Keratinocyte (primary cell): ENCODE measurements at regions not wholly inside any gene's neighbourhood (a gene's known extent, or its start where the extent isn't known, plus 50 kb on each side); places are given as distances from the start of the nearest gene placed in this dataset.

Experiments
- DNase-seq: peaks from one replicate; pipeline ENCODE4 v3.0.0-alpha.2; 2011; ENCODE audit warnings: low read depth, missing footprints, low spot score
- FAIRE-seq: peaks from 2 replicates; lab custom pipeline; 2011; peaks lifted over from hg19 to GRCh38; lab: Jason Lieb, UNC
- H2AFZ ChIP-seq: 2 replicates; pipeline ENCODE4 v1.6.0; 2012; ENCODE audit warnings: low read length, control low read depth, inconsistent platforms; ENCODE audit not compliant: control insufficient read depth
- H3K27ac ChIP-seq: 2 replicates; pipeline ENCODE4 v1.5.1; 2011; ENCODE audit warnings: low read length; ENCODE audit not compliant: control insufficient read depth, insufficient read depth
- H3K27me3 ChIP-seq: 3 replicates; pipeline ENCODE4 v1.6.0; 2011; ENCODE audit warnings: low read length; ENCODE audit not compliant: control insufficient read depth, insufficient read depth; ENCODE audit errors: extremely low read depth
- H3K36me3 ChIP-seq, 2 experiments: 2 replicates in 1 of 2; 3 replicates in 1 of 2; pipeline ENCODE4 v1.5.1; 2011; ENCODE audit warnings: low read length in 2 of 2, mild to moderate bottlenecking in 1 of 2; ENCODE audit not compliant: control insufficient read depth in 2 of 2, insufficient read depth in 2 of 2; ENCODE audit errors: extremely low read depth in 1 of 2
- H3K4me1 ChIP-seq: 3 replicates; pipeline ENCODE4 v1.5.1; 2011; ENCODE audit warnings: low read length; ENCODE audit not compliant: control insufficient read depth, insufficient read depth; ENCODE audit errors: extremely low read depth
- H3K4me2 ChIP-seq: 3 replicates; pipeline ENCODE4 v1.6.0; 2011; ENCODE audit warnings: low read depth, low read length; ENCODE audit not compliant: control insufficient read depth, insufficient read depth; ENCODE audit errors: extremely low read depth
- H3K4me3 ChIP-seq, 3 experiments: fragments of 200-600 bp in 1 of 3; sonication (generic) in 1 of 3; 2 replicates in 2 of 3; 3 replicates in 1 of 3; pipeline ENCODE4 v1.5.1; 2011 to 2016; ENCODE audit warnings: low read length in 3 of 3, mild to moderate bottlenecking in 3 of 3, control low read depth in 2 of 3, inconsistent platforms in 1 of 3, low read depth in 1 of 3, mixed read lengths in 1 of 3, mixed run types in 1 of 3, moderate library complexity in 1 of 3; ENCODE audit not compliant: control insufficient read depth in 2 of 3, insufficient read depth in 2 of 3; ENCODE audit errors: extremely low read depth in 1 of 3
- H3K79me2 ChIP-seq: 2 replicates; pipeline ENCODE4 v1.6.0; 2012; ENCODE audit warnings: low read length; ENCODE audit not compliant: control insufficient read depth, insufficient read depth
- H3K9ac ChIP-seq: 3 replicates; pipeline ENCODE4 v1.6.0; 2011; ENCODE audit warnings: low read length; ENCODE audit not compliant: control insufficient read depth, insufficient read depth; ENCODE audit errors: extremely low read depth
- H3K9me1 ChIP-seq: 3 replicates; pipeline ENCODE4 v1.6.0; 2011; ENCODE audit warnings: low read length; ENCODE audit not compliant: control insufficient read depth, insufficient read depth; ENCODE audit errors: extremely low read depth
- H3K9me3 ChIP-seq: 2 replicates; pipeline ENCODE4 v1.5.1; 2012; ENCODE audit warnings: low read depth, low read length; ENCODE audit not compliant: control insufficient read depth
- H4K20me1 ChIP-seq: 3 replicates; pipeline ENCODE4 v1.6.0; 2011; ENCODE audit warnings: low read length; ENCODE audit not compliant: control insufficient read depth, insufficient read depth; ENCODE audit errors: extremely low read depth
- EZH2 ChIP-seq: IDR thresholded peaks from one replicate; pipeline ENCODE4 v1.6.1; 2012; ENCODE audit warnings: inconsistent platforms, mild to moderate bottlenecking, low read length, moderate library complexity
- dilution Hi-C: fragments of 300-500 bp; cut with MboI; formaldehyde crosslinking; loops from one replicate; pipeline ENCODE4 v1.7.0; 2020; ENCODE audit warnings: low sequenced_read_pairs; ENCODE audit not compliant: extremely low pct_ligation_motif_present
- TF ChIP-seq, protein P1 (sequence below), 3 experiments: IDR thresholded peaks in 1 of 3; conservative IDR thresholded peaks in 1 of 3; optimal IDR thresholded peaks in 1 of 3; 2 replicates in 2 of 3; 3 replicates in 1 of 3; pipeline versions ENCODE3 to v1.5.1; 2011; ENCODE audit warnings: low read length in 3 of 3, mild to moderate bottlenecking in 3 of 3, moderate library complexity in 2 of 3, control low read depth in 1 of 3, inconsistent platforms in 1 of 3; ENCODE audit not compliant: insufficient read depth in 2 of 3; ENCODE audit errors: extremely low read depth in 1 of 3

DNA sequence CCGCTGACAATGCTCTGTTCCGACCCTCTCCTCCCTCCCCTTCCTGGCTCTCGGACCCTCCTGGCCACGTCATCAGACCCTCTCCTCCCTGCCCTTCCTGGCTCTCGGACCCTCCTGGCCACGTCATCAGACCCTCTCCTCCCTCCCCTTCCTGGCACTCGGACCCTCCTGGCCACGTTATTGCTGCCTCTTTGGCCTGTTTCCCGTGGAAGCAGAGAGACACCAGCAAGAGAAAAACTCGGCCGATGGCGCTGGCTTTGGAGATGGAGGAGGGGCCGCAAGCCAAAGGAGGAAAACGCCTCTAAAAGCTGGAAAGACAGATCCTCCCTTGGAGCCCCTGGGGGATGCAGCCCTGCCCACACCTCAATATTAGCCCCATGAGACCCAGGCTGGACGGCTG lies 463.3 kb downstream of the BRD1 start:
- no peak overlapping the region for H2AFZ ChIP-seq
- H3K27me3 ChIP-seq = no peaks in the 10 kb centered on the region
- dilution Hi-C loops = no loop called here
- no peak for TF ChIP-seq EZH2
- TF ChIP-seq, protein P1, sequence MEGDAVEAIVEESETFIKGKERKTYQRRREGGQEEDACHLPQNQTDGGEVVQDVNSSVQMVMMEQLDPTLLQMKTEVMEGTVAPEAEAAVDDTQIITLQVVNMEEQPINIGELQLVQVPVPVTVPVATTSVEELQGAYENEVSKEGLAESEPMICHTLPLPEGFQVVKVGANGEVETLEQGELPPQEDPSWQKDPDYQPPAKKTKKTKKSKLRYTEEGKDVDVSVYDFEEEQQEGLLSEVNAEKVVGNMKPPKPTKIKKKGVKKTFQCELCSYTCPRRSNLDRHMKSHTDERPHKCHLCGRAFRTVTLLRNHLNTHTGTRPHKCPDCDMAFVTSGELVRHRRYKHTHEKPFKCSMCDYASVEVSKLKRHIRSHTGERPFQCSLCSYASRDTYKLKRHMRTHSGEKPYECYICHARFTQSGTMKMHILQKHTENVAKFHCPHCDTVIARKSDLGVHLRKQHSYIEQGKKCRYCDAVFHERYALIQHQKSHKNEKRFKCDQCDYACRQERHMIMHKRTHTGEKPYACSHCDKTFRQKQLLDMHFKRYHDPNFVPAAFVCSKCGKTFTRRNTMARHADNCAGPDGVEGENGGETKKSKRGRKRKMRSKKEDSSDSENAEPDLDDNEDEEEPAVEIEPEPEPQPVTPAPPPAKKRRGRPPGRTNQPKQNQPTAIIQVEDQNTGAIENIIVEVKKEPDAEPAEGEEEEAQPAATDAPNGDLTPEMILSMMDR (optimal IDR thresholded peaks at IDR 0.05 in 1 of 3, IDR thresholded peaks at IDR 0.05 in 1 of 3, conservative IDR thresholded peaks at IDR 0.05 in 1 of 3; ENCODE audit: extremely low read depth in 1 of 3, insufficient read depth in 2 of 3, low read length in 3 of 3) = no peak
- no peak overlapping the region for H3K4me2 ChIP-seq
- H3K9me3 ChIP-seq = peaks cover 18% of the 10 kb centered on the region
- no peak overlapping the region for H3K9ac ChIP-seq
- no peak overlapping the region for H3K4me3 ChIP-seq
- no peaks in the 10 kb centered on the region for H3K79me2 ChIP-seq
- FAIRE-seq (no peak), DNase-seq (no peak)
- no peaks in the 10 kb centered on the region for H3K36me3 ChIP-seq
- no peak overlapping the region for H3K27ac ChIP-seq
- no peaks in the 10 kb centered on the region for H4K20me1 ChIP-seq
- H3K9me1 ChIP-seq = no peaks in the 10 kb centered on the region
- no peaks in the 10 kb centered on the region for H3K4me1 ChIP-seq

DNA sequence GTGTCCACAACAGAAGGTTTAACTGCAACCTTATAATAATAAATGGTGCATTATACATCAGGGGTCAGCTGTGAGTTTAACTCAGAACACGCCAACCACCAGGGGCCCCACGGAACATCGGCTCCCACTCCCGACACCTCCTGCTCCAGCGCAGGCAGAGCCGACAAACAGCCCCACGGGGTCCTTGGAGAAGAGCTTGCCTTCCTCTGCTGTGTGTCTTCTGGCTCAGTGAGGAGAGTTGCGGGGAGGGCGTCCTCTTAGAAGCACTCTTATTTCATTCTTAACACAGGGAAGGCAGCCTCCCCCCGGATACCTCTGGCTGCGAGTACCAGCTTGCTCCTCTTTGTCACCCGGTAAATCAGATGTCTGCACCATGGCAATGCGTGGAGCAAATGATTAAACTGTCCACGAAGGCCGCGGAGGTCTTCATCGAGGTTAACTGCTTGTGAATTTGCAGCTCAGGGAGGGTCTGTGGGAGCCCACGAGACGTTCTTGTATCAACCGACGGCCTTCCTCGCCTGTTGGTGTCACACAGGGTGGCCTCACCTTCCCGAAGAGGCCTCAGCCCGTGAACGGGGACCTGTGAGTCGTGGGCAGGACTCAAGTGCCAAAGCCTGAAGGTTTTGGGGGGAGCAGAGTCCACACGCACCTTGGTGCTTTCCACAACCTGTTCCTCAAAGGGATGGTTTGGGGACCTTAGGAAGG lies 464.0 kb downstream of the BRD1 start:
- no peaks in the 10 kb centered on the region for H3K79me2 ChIP-seq
- H3K4me1 ChIP-seq = no peaks in the 10 kb centered on the region
- H3K4me2 ChIP-seq = no peak overlapping the region
- no peak for FAIRE-seq
- H3K9ac ChIP-seq = no peak overlapping the region
- DNase-seq = no peak
- H3K9me3 ChIP-seq = peaks cover 12% of the 10 kb centered on the region
- no peak overlapping the region for H3K4me3 ChIP-seq
- dilution Hi-C loops = no loop called here
- H3K36me3 ChIP-seq = no peaks in the 10 kb centered on the region
- H2AFZ ChIP-seq = no peak overlapping the region
- H3K9me1 ChIP-seq = no peaks in the 10 kb centered on the region
- no peak for TF ChIP-seq EZH2
- TF ChIP-seq, protein P1 (optimal IDR thresholded peaks at IDR 0.05 in 1 of 3, IDR thresholded peaks at IDR 0.05 in 1 of 3, conservative IDR thresholded peaks at IDR 0.05 in 1 of 3; ENCODE audit: extremely low read depth in 1 of 3, insufficient read depth in 2 of 3, low read length in 3 of 3) = no peak
- no peaks in the 10 kb centered on the region for H4K20me1 ChIP-seq
- no peak overlapping the region for H3K27ac ChIP-seq
- no peaks in the 10 kb centered on the region for H3K27me3 ChIP-seq
